Right atrium auricular region (tissue), 2 donors: ENCODE measurements at regions not wholly inside any gene's neighbourhood (a gene's known extent, or its start where the extent isn't known, plus 50 kb on each side); places are given as distances from the start of the nearest gene placed in this dataset.

Source experiments
- DNase-seq: peaks from one replicate; pipeline ENCODE4 v3.0.0-alpha.2; 2019; ENCODE audit warnings: low spot score
- H3K27ac ChIP-seq, 2 donors: fragments of 200-600 bp; sonication (generic); 1 replicate in 1 of 2; 2 replicates in 1 of 2; pipeline ENCODE4 v1.5.1; 2016 to 2019
- H3K27me3 ChIP-seq, 2 donors: fragments of 200-600 bp; sonication (generic); one replicate each; pipeline versions ENCODE4 v1.5.1 to v1.6.0; 2017 to 2019
- H3K36me3 ChIP-seq: fragments of 200-600 bp; sonication (generic); one replicate; pipeline ENCODE4 v1.5.1; 2016
- H3K4me1 ChIP-seq, 2 donors: fragments of 200-600 bp; sonication (generic); one replicate each; pipeline versions ENCODE4 v1.5.1 to v1.6.0; 2017 to 2019
- H3K4me3 ChIP-seq, 2 donors: fragments of 200-600 bp; sonication (generic); 1 replicate in 1 of 2; 2 replicates in 1 of 2; pipeline ENCODE4 v1.5.1; 2017 to 2019; ENCODE audit warnings: mild to moderate bottlenecking in 1 of 2, moderate library complexity in 1 of 2
- H3K9me3 ChIP-seq, 2 donors: fragments of 200-600 bp; sonication (generic); one replicate each; pipeline ENCODE4 v1.5.1; 2019
- TF ChIP-seq, protein P1 (sequence below), 2 donors: fragments of 200-600 bp; sonication (generic); IDR thresholded peaks; one replicate each; pipeline ENCODE4 v1.5.1; 2019; ENCODE audit warnings: antibody characterized with exemption in 2 of 2

DNA sequence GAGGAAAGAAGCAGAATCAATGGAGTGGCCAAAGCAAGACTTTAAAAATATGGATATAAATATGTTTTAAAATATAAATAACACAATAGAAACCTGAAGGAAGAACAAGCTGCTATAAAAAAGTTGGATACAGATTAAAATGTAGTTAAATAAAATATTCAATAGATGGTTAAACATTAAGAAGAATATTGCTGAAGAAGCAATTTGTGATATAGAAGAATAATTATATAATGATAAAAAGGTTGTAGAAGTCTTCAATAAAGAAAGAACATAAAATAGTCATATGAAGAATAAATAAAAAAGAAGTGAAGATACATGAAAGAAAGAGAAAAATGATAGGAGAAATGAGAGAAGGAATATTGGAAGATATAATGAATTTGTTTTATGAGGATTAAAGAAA lies 392.0 kb downstream of the DSC3 start:
- Histone ChIP-seq H3K4me1 (no peaks in the 10 kb centered on the region), H3K36me3 (no peaks in the 10 kb centered on the region), H3K9me3 (no peaks in the 10 kb centered on the region), H3K27me3 (no peaks in the 10 kb centered on the region), H3K4me3 (no peak overlapping the region), H3K27ac (no peak overlapping the region)
- no peak for DNase-seq
- TF ChIP-seq, protein P1, sequence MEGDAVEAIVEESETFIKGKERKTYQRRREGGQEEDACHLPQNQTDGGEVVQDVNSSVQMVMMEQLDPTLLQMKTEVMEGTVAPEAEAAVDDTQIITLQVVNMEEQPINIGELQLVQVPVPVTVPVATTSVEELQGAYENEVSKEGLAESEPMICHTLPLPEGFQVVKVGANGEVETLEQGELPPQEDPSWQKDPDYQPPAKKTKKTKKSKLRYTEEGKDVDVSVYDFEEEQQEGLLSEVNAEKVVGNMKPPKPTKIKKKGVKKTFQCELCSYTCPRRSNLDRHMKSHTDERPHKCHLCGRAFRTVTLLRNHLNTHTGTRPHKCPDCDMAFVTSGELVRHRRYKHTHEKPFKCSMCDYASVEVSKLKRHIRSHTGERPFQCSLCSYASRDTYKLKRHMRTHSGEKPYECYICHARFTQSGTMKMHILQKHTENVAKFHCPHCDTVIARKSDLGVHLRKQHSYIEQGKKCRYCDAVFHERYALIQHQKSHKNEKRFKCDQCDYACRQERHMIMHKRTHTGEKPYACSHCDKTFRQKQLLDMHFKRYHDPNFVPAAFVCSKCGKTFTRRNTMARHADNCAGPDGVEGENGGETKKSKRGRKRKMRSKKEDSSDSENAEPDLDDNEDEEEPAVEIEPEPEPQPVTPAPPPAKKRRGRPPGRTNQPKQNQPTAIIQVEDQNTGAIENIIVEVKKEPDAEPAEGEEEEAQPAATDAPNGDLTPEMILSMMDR (IDR thresholded peaks at IDR 0.05): no peak

DNA sequence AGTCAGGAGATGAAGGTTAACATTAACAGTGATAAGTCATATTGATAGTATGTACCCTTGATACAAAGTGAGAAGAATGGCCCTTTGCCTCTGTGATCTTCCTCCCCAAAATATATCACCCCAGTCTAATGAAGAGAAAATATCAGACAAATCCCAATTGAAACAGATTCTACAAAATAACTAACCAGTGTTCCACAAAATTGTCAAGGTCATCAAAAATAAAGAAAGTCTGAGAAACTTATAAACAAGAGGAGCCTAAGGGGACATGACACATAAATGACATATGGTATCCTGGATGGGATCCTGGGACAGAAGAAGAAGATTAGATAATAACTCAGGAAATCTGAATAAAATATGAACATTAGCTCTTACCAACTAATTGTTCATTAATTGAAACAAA lies 398.4 kb downstream of the DSC3 start:
- Histone ChIP-seq H3K9me3 (no peaks in the 10 kb centered on the region), H3K27me3 (no peaks in the 10 kb centered on the region)

DNA sequence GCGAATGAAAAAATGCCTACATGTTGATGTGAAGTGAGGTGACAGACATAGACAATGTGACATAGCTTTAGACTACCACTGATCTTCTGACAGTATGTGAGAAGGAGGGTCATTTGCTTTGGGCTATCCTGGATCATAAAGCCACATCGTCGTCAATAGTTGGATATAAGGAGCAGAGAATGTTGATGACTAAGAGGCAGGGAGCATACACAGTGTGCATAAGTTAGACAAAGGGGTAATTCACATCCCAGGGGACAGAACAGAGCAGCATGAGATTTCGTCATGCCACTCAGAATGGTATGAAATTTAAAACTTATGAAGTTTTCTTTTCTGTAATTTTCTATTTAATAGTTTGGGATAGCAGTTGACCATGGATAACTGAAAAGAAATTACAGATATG lies 403.2 kb downstream of the DSC3 start:
- no peak for DNase-seq
- no peaks in the 10 kb centered on the region for H3K9me3 ChIP-seq
- TF ChIP-seq, protein P1 (IDR thresholded peaks at IDR 0.05): no peak
- H3K4me3 ChIP-seq: no peak overlapping the region
- no peaks in the 10 kb centered on the region for H3K36me3 ChIP-seq
- H3K4me1 ChIP-seq: no peaks in the 10 kb centered on the region
- H3K27ac ChIP-seq: no peak overlapping the region
- no peaks in the 10 kb centered on the region for H3K27me3 ChIP-seq

More for the DNA sequence above, 398.4 kb downstream of the DSC3 start:
- DNase-seq: no peak
- H3K4me3 ChIP-seq: no peak overlapping the region
- TF ChIP-seq, protein P1 (IDR thresholded peaks at IDR 0.05): no peak
- no peaks in the 10 kb centered on the region for H3K36me3 ChIP-seq
- H3K4me1 ChIP-seq: no peaks in the 10 kb centered on the region
- no peak overlapping the region for H3K27ac ChIP-seq

DNA sequence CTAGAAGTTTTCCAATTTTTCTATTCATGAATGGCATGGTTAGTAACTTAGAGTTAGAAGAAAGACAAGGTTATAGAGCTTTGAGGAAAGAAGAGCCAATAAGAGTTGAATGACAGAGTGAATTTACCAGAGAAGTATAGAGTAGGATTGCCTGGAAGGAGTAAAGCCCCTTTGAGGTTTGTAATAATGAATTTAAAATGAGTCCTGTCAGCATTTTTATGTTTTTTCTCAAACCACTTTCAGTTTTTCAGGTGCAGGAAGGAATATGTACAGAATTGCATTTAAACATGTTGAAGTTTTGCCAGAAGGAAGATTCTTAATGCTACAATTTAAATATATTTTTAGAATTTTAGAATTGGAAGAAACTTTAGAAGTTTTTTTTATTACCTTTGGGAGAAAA lies 408.3 kb downstream of the DSC3 start:
- H3K9me3 ChIP-seq: no peaks in the 10 kb centered on the region
- no peaks in the 10 kb centered on the region for H3K4me1 ChIP-seq
- no peaks in the 10 kb centered on the region for H3K36me3 ChIP-seq
- no peaks in the 10 kb centered on the region for H3K27me3 ChIP-seq
- TF ChIP-seq, protein P1 (IDR thresholded peaks at IDR 0.05): no peak
- DNase-seq: no peak
- no peak overlapping the region for H3K27ac ChIP-seq
- no peak overlapping the region for H3K4me3 ChIP-seq

DNA sequence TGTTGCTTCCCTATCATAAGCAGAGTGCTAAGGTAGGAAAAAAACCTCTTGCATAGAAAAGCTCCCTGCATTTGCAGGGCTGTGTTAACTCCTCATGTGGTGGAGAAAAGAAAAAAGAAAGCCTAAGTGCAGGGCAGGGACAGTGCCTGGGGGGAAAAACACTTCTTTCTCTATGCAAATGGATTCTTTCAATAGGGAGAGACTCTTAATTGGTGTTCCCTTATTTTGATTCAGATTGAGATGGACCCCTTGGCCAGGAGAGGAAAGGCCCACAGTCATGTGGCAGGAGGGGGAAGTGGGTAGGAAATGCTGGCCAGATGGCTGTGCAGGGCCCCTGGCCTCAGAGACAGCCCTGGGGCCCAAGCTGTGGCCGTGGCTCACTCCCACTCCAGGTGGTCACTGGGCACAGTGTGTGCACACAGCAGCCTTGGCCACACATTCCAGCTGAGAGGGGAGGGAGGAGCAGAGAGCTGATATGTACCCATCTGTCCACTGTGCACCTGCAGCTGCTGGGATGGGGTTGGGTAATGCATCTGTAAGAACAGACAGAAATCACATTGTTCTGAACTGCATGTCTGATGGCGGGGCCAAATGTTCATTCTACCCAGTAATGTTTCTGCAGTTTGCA lies 410.4 kb downstream of the DSC3 start:
- no peaks in the 10 kb centered on the region for H3K27me3 ChIP-seq
- H3K4me3 ChIP-seq: no peak overlapping the region
- no peaks in the 10 kb centered on the region for H3K36me3 ChIP-seq
- TF ChIP-seq, protein P1 (IDR thresholded peaks at IDR 0.05): no peak
- DNase-seq: no peak
- no peaks in the 10 kb centered on the region for H3K9me3 ChIP-seq
- no peak overlapping the region for H3K27ac ChIP-seq
- no peaks in the 10 kb centered on the region for H3K4me1 ChIP-seq

DNA sequence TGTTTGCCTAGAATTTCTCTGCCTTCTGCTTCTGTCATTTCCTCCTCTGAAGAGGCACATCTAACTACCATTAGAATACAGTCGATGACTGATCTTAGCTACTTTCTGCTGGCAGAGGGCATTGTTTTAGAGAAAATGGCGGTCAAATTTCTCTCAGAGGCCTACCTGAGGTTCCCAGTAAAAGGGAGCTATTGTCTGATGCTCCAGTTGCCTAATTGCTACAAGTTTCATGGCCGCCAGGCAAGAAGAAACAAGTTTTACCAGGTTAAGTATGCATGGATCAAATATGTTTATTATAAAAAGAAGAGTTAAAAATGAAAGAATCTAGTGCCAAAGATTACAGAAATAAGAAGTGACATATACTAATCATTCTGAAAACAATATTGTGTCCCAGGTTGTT lies 416.6 kb downstream of the DSC3 start:
- Histone ChIP-seq H3K27ac (no peak overlapping the region), H3K36me3 (no peaks in the 10 kb centered on the region), H3K4me3 (no peak overlapping the region), H3K9me3 (no peaks in the 10 kb centered on the region), H3K4me1 (no peaks in the 10 kb centered on the region), H3K27me3 (no peaks in the 10 kb centered on the region)
- TF ChIP-seq, protein P1 (IDR thresholded peaks at IDR 0.05): no peak
- no peak for DNase-seq
